ENCODE measurements at regions not wholly inside any gene's neighbourhood (a gene's known extent, or its start where the extent isn't known, plus 50 kb on each side); places are given as distances from the start of the nearest gene placed in this dataset.
"Not testable (repeated sequence)": the region's sequence is repeated elsewhere in the genome, so short reads cannot be mapped to it uniquely, and the experiment has no call there.

DNA sequence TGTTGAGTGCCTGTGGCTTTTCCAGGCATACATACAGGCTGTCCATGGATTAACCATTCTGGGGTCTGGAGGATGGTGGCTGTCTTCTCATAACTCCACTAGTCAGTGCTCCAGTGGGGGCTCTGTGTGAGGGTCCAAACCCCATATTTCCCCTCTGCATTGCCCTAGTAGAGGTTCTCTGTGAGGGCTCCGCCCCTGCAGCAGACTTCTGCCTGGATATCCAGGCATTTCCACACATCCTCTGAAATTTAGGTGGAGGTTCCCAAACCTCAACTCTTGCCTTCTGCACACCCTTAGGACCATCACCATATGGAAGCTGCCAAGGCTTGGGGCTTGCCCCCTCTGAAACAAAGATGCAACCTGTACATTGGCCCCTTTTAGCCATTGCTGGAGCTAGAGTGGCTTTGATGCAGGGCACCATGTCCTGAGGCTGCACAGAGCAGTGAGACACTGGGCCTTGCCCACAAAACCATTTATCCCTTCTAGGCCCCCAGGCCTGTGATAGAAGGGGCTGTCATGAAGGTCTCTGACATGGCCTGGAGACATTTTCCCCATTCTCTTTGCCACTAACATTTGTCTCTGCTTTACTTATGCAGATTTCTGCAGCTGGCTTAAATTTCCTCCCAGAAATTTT lies 400.1 kb upstream of the MDFIC2 start:
- no peak for DNase-seq (ENCODE audit: low spot score)
- TF ChIP-seq, protein P1, sequence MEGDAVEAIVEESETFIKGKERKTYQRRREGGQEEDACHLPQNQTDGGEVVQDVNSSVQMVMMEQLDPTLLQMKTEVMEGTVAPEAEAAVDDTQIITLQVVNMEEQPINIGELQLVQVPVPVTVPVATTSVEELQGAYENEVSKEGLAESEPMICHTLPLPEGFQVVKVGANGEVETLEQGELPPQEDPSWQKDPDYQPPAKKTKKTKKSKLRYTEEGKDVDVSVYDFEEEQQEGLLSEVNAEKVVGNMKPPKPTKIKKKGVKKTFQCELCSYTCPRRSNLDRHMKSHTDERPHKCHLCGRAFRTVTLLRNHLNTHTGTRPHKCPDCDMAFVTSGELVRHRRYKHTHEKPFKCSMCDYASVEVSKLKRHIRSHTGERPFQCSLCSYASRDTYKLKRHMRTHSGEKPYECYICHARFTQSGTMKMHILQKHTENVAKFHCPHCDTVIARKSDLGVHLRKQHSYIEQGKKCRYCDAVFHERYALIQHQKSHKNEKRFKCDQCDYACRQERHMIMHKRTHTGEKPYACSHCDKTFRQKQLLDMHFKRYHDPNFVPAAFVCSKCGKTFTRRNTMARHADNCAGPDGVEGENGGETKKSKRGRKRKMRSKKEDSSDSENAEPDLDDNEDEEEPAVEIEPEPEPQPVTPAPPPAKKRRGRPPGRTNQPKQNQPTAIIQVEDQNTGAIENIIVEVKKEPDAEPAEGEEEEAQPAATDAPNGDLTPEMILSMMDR (IDR thresholded peaks at IDR 0.05): no peak
- no peak for TF ChIP-seq POLR2A (IDR thresholded peaks at IDR 0.05)
- Histone ChIP-seq H3K4me1 (replicated peaks) (no peaks in the 10 kb centered on the region), H3K27me3 (replicated peaks; ENCODE audit: insufficient read depth) (no peaks in the 10 kb centered on the region), H3K4me3 (no peak overlapping the region), H3K27ac (no peak overlapping the region), H3K9me3 (no peaks in the 10 kb centered on the region), H3K36me3 (no peaks in the 10 kb centered on the region)
- intact Hi-C loops (cut with DNase I): no loop called here
- 100% methylated on average over 1 of the region's 1 CpG for WGBS

DNA sequence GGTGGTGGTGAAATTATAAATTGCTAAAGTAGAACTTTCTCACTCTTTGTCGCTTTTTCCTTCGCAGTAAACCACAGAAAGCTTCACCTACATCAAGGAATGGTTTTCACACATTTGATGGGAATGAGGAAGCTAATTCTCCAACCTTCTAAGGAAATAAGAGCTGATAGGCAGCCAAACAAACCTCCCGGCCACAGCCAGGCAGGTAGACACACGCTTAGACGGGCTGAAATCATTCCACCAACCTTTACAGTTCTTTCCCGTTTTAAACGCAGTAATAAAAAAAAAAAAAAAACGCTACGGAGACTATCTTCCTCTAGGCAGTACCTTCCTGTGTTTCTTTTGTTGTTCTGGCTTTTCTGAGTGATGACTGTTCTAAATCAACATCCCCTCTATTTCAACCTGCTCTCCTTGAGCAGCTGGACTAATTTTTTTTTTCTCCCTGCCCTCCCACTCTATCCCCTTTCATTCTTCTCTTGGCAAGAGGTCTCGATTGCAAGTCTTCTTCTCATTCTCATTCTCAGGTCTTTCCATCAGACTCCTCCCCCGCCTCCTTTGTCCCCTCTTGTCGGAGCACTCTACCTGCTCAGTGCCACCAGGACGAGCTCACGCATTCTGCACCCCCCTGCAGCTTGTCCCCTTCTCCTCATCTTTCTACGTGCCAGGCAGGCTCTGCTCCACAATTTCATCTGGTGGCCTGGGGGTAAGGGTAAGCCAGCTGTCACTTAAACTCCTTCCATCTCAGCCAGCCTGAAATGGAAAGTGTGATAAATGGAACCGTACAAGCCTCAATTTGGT lies 391.1 kb upstream of the MDFIC2 start:
- H3K27ac ChIP-seq: peak overlapping the region in 1 of 2 donors; percentile 12
- no peak overlapping the region for H3K4me3 ChIP-seq
- no peaks in the 10 kb centered on the region for H3K4me1 ChIP-seq (replicated peaks)
- intact Hi-C loops (cut with DNase I): no loop called here
- no peaks in the 10 kb centered on the region for H3K9me3 ChIP-seq
- H3K27me3 ChIP-seq (replicated peaks; ENCODE audit: insufficient read depth): no peaks in the 10 kb centered on the region
- H3K36me3 ChIP-seq: no peaks in the 10 kb centered on the region
- TF ChIP-seq POLR2AphosphoS5 (IDR thresholded peaks at IDR 0.05) (peak; percentile 59), POLR2A (IDR thresholded peaks at IDR 0.05) (no peak)
- WGBS: 33% methylated on average over 16 of the region's 16 CpGs
- peak; percentile 67 for DNase-seq (ENCODE audit: low spot score)

DNA sequence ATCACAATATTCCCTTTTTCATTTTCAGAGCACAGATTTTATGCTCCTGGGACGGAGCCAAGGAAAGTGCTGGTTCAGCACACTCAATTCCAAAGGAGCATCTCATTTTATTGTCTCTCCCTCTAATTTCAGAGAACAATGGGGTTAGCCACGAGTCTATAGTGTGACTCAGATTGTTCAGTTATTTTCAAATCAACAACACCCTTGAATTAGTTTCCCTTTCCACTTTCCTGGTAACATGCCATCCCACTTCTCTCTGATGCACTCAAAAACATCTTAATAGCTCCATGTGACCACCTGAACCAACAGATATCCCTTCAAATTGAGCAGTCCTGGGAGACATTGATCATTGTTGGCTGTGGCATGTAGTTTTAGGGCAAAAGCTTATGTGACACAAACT lies 389.7 kb upstream of the MDFIC2 start:
- Histone ChIP-seq H3K36me3 (no peaks in the 10 kb centered on the region), H3K27me3 (replicated peaks; ENCODE audit: insufficient read depth) (no peaks in the 10 kb centered on the region), H3K9me3 (no peaks in the 10 kb centered on the region), H3K4me3 (no peak overlapping the region), H3K27ac (no peak overlapping the region), H3K4me1 (replicated peaks) (no peaks in the 10 kb centered on the region)
- TF ChIP-seq, protein P1 (IDR thresholded peaks at IDR 0.05): no peak
- TF ChIP-seq POLR2AphosphoS5 (IDR thresholded peaks at IDR 0.05) (no peak), POLR2A (IDR thresholded peaks at IDR 0.05) (no peak)
- intact Hi-C loops (cut with DNase I): no loop called here
- WGBS: 65% methylated on average over 2 of the region's 2 CpGs
- DNase-seq (ENCODE audit: low spot score): no peak

DNA sequence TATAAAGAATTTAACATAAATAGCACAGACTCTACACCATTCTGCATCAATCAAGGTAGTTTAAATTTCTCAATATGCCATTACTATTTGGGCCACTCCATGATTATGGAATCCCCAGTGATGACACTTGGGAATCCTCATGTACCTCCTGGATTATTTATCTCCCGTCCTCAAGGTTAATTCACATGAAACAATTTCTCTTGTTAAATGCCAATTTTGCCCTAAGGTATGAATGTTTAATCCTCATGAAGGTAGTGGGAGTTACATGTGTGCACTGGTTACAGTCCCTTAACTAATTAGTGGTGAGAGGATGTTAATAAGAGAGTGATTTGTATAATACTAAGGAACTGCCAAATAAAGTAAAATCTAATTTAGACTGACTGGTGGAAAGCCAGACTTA lies 372.3 kb upstream of the MDFIC2 start:
- 88% methylated on average over 1 of the region's 1 CpG for WGBS
- H3K4me3 ChIP-seq: no peak overlapping the region
- no peak for TF ChIP-seq POLR2A (IDR thresholded peaks at IDR 0.05)
- TF ChIP-seq, protein P1 (IDR thresholded peaks at IDR 0.05): no peak
- TF ChIP-seq POLR2AphosphoS5 (IDR thresholded peaks at IDR 0.05): no peak
- no peaks in the 10 kb centered on the region for H3K36me3 ChIP-seq
- intact Hi-C loops (cut with DNase I): no loop called here
- H3K9me3 ChIP-seq: no peaks in the 10 kb centered on the region
- no peak overlapping the region for H3K27ac ChIP-seq
- no peaks in the 10 kb centered on the region for H3K4me1 ChIP-seq (replicated peaks)
- DNase-seq (ENCODE audit: low spot score): no peak
- H3K27me3 ChIP-seq (replicated peaks; ENCODE audit: insufficient read depth): no peaks in the 10 kb centered on the region

DNA sequence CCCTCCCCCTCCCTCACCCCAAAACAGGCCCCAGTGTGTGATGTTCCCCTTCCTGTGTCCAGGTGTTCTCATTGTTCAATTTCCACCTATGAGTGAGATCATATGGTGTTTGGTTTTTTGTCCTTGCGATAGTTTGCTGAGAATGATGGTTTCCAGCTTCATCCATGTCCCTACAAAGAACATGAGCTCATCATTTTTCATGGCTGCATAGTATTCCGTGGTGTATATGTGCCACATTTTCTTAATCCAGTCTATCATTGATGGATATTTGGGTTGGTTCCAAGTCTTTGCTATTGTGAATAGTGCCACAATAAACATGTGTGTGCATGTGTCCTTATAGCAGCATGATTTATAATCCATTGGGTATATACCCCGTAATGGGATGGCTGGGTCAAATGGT lies 363.4 kb upstream of the MDFIC2 start:
- intact Hi-C loops (cut with DNase I); H3K9me3 ChIP-seq: not testable (repeated sequence)
- WGBS: 87% methylated on average over 3 of the region's 3 CpGs

More for the DNA sequence above, 363.4 kb upstream of the MDFIC2 start:
- H3K36me3 ChIP-seq; H3K4me3 ChIP-seq; H3K27me3 ChIP-seq (replicated peaks; ENCODE audit: insufficient read depth); H3K27ac ChIP-seq; H3K4me1 ChIP-seq (replicated peaks); DNase-seq (ENCODE audit: low spot score): not testable (repeated sequence)
